ENCODE measurements at regions not wholly inside any gene's neighbourhood (a gene's known extent, or its start where the extent isn't known, plus 50 kb on each side); places are given as distances from the start of the nearest gene placed in this dataset.

DNA sequence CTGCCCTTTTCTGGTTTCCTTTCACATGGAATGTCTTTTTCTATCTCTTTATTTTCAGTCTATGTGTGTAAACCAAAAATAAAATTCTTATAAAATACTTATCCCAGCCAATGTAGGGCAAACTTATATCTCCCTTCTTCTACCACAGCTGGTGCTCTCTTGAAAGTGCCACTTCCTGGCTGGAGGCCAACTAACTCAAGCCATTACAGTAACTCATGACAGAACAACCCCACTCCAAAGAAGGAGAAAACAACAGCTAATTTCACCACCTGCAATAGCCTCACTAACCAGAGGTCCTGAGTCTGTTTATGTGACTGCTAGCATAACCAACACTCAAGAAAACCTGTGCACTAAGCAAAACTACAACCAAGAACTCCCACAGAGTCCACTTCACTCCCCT, 74.9 kb upstream of the DBX1 start:
- DNase-seq: no peak
- H3K27ac ChIP-seq: no peak overlapping the region
- no peaks in the 10 kb centered on the region for H3K36me3 ChIP-seq
- H3K4me3 ChIP-seq: no peak overlapping the region
- no peaks in the 10 kb centered on the region for H3K4me1 ChIP-seq
- intact Hi-C loops (cut with DNase I): no loop called here
- peaks cover 0 to 6% (median 0%) of the 10 kb centered on the region in 4 donors for H3K9me3 ChIP-seq
- TF ChIP-seq CTCF (IDR thresholded peaks at IDR 0.05): no peak
- H3K27me3 ChIP-seq: no peaks in the 10 kb centered on the region

GRCh38 chr11:20227631-20228030, 67.4 kb upstream of the DBX1 start:
- no peaks in the 10 kb centered on the region for H3K27me3 ChIP-seq
- TF ChIP-seq EP300 (IDR thresholded peaks at IDR 0.05) (no peak), POLR2AphosphoS5 (IDR thresholded peaks at IDR 0.05) (no peak), POLR2A (IDR thresholded peaks at IDR 0.05) (no peak), CTCF (IDR thresholded peaks at IDR 0.05) (no peak)
- H3K27ac ChIP-seq: no peak overlapping the region
- 91 to 95% methylated on average over 1 of the region's 1 CpG for WGBS, 2 donors
- DNase-seq: no peak
- intact Hi-C loops (cut with DNase I): no loop called here
- no peaks in the 10 kb centered on the region for H3K4me1 ChIP-seq
- no peaks in the 10 kb centered on the region for H3K36me3 ChIP-seq
- H3K4me3 ChIP-seq: no peak overlapping the region
- H3K9me3 ChIP-seq: peaks cover 0 to 9% (median under 1%) of the 10 kb centered on the region in 4 donors

DNA sequence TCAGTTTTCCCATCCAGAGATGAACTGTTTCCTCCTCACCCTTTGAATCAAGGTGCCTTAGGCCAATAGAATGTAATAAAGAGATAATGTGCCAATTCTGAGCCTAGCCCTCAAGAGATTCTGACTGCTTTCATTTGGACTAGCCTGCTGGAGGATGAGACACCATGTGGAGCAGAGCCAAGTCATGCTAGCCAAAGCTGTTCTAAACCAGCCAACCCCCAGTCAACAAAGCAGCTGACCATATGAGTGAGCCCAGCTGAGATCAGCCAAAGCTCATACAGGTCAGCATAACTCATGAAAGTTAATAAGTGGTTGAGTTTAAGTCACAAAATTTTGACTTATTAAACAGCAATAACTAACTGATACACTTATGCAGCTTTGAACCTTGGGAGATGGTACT, 66.7 kb upstream of the DBX1 start:
- intact Hi-C loops (cut with DNase I): no loop called here
- Histone ChIP-seq H3K4me3 (no peak overlapping the region), H3K36me3 (no peaks in the 10 kb centered on the region), H3K27me3 (no peaks in the 10 kb centered on the region), H3K4me1 (no peaks in the 10 kb centered on the region), H3K9me3 (peaks cover 0 to 9% (median under 1%) of the 10 kb centered on the region in 4 donors), H3K27ac (no peak overlapping the region)
- TF ChIP-seq POLR2AphosphoS5 (IDR thresholded peaks at IDR 0.05) (no peak), POLR2A (IDR thresholded peaks at IDR 0.05) (no peak), CTCF (IDR thresholded peaks at IDR 0.05) (no peak), EP300 (IDR thresholded peaks at IDR 0.05) (no peak)
- DNase-seq: no peak

- intact Hi-C loops (cut with DNase I): no loop called here
- no peak for TF ChIP-seq CTCF (IDR thresholded peaks at IDR 0.05)
- no peak for TF ChIP-seq POLR2A (IDR thresholded peaks at IDR 0.05)
- TF ChIP-seq POLR2AphosphoS5 (IDR thresholded peaks at IDR 0.05): no peak
- TF ChIP-seq EP300 (IDR thresholded peaks at IDR 0.05): no peak
- 83 to 84% methylated on average over 3 of the region's 3 CpGs for WGBS, 2 donors
Measured at GRCh38 chr11:20221566-20221965, 61.3 kb upstream of the DBX1 start.

DNA sequence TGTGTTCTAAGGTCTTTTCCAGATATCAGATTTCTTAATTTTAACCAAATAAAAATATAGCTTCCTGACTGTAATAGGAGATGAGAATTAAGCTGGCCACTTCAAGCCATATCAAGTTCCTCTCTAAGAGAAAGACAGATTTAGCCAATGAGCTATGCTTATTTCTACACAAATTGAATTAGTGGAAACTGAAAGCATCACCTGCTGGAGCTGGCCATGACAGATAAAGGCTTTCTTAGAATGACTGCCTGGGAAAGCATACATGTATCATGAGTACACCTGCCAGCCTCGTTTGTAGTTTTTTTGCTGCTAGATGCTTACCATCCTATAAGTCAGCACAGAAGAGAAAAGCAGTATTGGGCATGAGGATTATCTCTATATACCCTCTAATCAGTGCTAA, 53.5 kb upstream of the DBX1 start:
- H3K36me3 ChIP-seq: no peaks in the 10 kb centered on the region
- H3K4me1 ChIP-seq: no peaks in the 10 kb centered on the region
- 37 to 54% methylated on average over 1 of the region's 1 CpG for WGBS, 2 donors
- DNase-seq: no peak
- no peaks in the 10 kb centered on the region for H3K9me3 ChIP-seq
- intact Hi-C loops (cut with DNase I): no loop called here
- no peak overlapping the region for H3K4me3 ChIP-seq
- no peak for TF ChIP-seq POLR2AphosphoS5 (IDR thresholded peaks at IDR 0.05)
- TF ChIP-seq POLR2A (IDR thresholded peaks at IDR 0.05): no peak
- TF ChIP-seq EP300 (IDR thresholded peaks at IDR 0.05): no peak
- no peak for TF ChIP-seq CTCF (IDR thresholded peaks at IDR 0.05)
- H3K27me3 ChIP-seq: peaks cover 0 to 12% (median 2%) of the 10 kb centered on the region in 3 donors
- no peak overlapping the region for H3K27ac ChIP-seq

More at GRCh38 chr11:20221566-20221965, 61.3 kb upstream of the DBX1 start:
- Histone ChIP-seq H3K27ac (no peak overlapping the region), H3K27me3 (no peaks in the 10 kb centered on the region), H3K36me3 (no peaks in the 10 kb centered on the region), H3K9me3 (no peaks in the 10 kb centered on the region), H3K4me1 (no peaks in the 10 kb centered on the region), H3K4me3 (no peak overlapping the region)
- no peak for DNase-seq
